HCT116 (cell line): ENCODE measurements at regions not wholly inside any gene's neighbourhood (a gene's known extent, or its start where the extent isn't known, plus 50 kb on each side); places are given as distances from the start of the nearest gene placed in this dataset.

Source experiments
- ATAC-seq: fragments of 200-7000 bp; cut with Tn5 transposase; 2 replicates; pipeline ENCODE4 v1.9.1; 2020; ENCODE audit warnings: mild to moderate bottlenecking, moderate library complexity
- BruUV-seq: library from RNA; stranded (reverse); fragments of 400-500 nt; replicated peaks from 2 replicates; lab custom pipeline; 2021; lab: Mats Ljungman, UMichigan
- CTCF ChIA-PET: fragments of 300-600 bp; sonication (Branson Sonifier 250); formaldehyde crosslinking; loops from one replicate; lab custom pipeline; 2021; ENCODE audit warnings: antibody characterized with exemption; lab: Charles Lee
- POLR2A ChIA-PET: fragments of 300-600, 350-600 bp; sonication (Branson Sonifier 250); formaldehyde crosslinking; loops from one replicate; lab custom pipeline; 2021; ENCODE audit warnings: antibody characterized with exemption; lab: Charles Lee
- RAD21 ChIA-PET, 2 experiments: fragments of 300-600 bp; sonication (Branson Sonifier 250); formaldehyde crosslinking; loops; one replicate each; lab custom pipeline; 2023; ENCODE audit warnings: low total read pairs in 2 of 2; ENCODE audit not compliant: uncharacterized antibody in 2 of 2, unreplicated experiment in 2 of 2, low non-redundant PET in 1 of 2; lab: Charles Lee
- DNase-seq: peaks from one replicate; pipeline ENCODE4 v3.0.0-alpha.2; 2010; ENCODE audit warnings: low read depth, low spot score
- H2AFZ ChIP-seq: fragments of 200-600 bp; shearing (Covaris generic), sonication (generic); 2 replicates; pipeline ENCODE4 v1.6.1; 2017; ENCODE audit warnings: low read depth, mixed run types, mixed read lengths, antibody characterized with exemption, low read length; ENCODE audit not compliant: poor library complexity, severe bottlenecking
- H3K27ac ChIP-seq: 2 replicates; pipeline ENCODE4 v1.5.1; 2012; ENCODE audit warnings: low read depth, low read length
- H3K27me3 ChIP-seq: fragments of 200-600 bp; sonication (generic); 2 replicates; pipeline ENCODE4 v1.6.1; 2016; ENCODE audit warnings: mixed run types, low read length, mixed read lengths; ENCODE audit not compliant: insufficient read depth
- H3K36me3 ChIP-seq, 2 experiments: fragments of 200-500 bp in 1 of 2; fragments of 200-600 bp in 1 of 2; sonication (Bioruptor generic) in 1 of 2; sonication (generic) in 1 of 2; 2 replicates each; pipeline versions ENCODE4 v1.5.1 to v1.6.1; 2014 to 2016; ENCODE audit warnings: low read length in 2 of 2, inconsistent platforms in 1 of 2, mixed read lengths in 1 of 2, mixed run types in 1 of 2; ENCODE audit not compliant: insufficient read depth in 2 of 2, control insufficient read depth in 1 of 2
- H3K4me1 ChIP-seq, 2 experiments: fragments of 200-600 bp in 1 of 2; sonication (generic) in 1 of 2; 2 replicates each; pipeline versions ENCODE4 v1.5.1 to v1.6.1; 2012 to 2017; ENCODE audit warnings: low read length in 2 of 2, inconsistent platforms in 1 of 2, mild to moderate bottlenecking in 1 of 2, mixed read lengths in 1 of 2, mixed run types in 1 of 2, moderate library complexity in 1 of 2; ENCODE audit not compliant: insufficient read depth in 2 of 2, control insufficient read depth in 1 of 2
- H3K4me2 ChIP-seq: fragments of 200-600 bp; sonication (generic); 2 replicates; pipeline ENCODE4 v1.6.1; 2017; ENCODE audit warnings: mixed run types, low read length, mixed read lengths
- H3K4me3 ChIP-seq, 2 experiments: fragments of 200-600 bp in 1 of 2; sonication (generic) in 1 of 2; replicated peaks in 1 of 2; 2 replicates each; pipeline ENCODE4 v1.5.1; 2011 to 2016; ENCODE audit warnings: low read length in 2 of 2, control low read depth in 1 of 2, low read depth in 1 of 2, mild to moderate bottlenecking in 1 of 2, mixed read lengths in 1 of 2, mixed run types in 1 of 2
- H3K79me2 ChIP-seq: fragments of 200-600 bp; sonication (generic); 2 replicates; pipeline ENCODE4 v1.6.1; 2017; ENCODE audit warnings: mild to moderate bottlenecking, mixed run types, low read length, moderate library complexity, mixed read lengths; ENCODE audit not compliant: insufficient read depth
- H3K9ac ChIP-seq: fragments of 200-600 bp; sonication (generic); 2 replicates; pipeline ENCODE4 v1.6.1; 2016; ENCODE audit warnings: low read length, mixed read lengths
- H3K9me2 ChIP-seq: fragments of 200-600 bp; sonication (generic), shearing (Covaris generic); 2 replicates; pipeline ENCODE4 v1.6.1; 2017; ENCODE audit warnings: mixed run types, mild to moderate bottlenecking, moderate library complexity; ENCODE audit not compliant: insufficient read depth
- H3K9me3 ChIP-seq, 2 experiments: fragments of 200-500 bp in 1 of 2; fragments of 200-600 bp in 1 of 2; sonication (Bioruptor generic) in 1 of 2; sonication (generic) in 1 of 2; 2 replicates each; pipeline ENCODE4 v1.6.1; 2014 to 2017; ENCODE audit warnings: low read length in 2 of 2, mixed read lengths in 2 of 2, inconsistent platforms in 1 of 2, low read depth in 1 of 2, mild to moderate bottlenecking in 1 of 2, mixed run types in 1 of 2, moderate library complexity in 1 of 2; ENCODE audit not compliant: control insufficient read depth in 1 of 2, insufficient read depth in 1 of 2
- H4K20me1 ChIP-seq: fragments of 200-600 bp; sonication (generic), shearing (Covaris generic); 2 replicates; pipeline ENCODE4 v1.6.1; 2017; ENCODE audit warnings: mixed run types, mild to moderate bottlenecking, moderate library complexity; ENCODE audit not compliant: insufficient read depth
- CBX3 ChIP-seq: IDR thresholded peaks from 2 replicates; pipeline ENCODE4 v1.6.1; 2012; ENCODE audit warnings: low read depth
- CEBPB ChIP-seq: IDR thresholded peaks from 2 replicates; pipeline ENCODE4 v1.6.1; 2012; ENCODE audit warnings: low read depth
- EGR1 ChIP-seq: IDR thresholded peaks from 2 replicates; pipeline ENCODE4 v1.6.1; 2012; ENCODE audit warnings: low read depth
- EZH2phosphoT487 ChIP-seq: fragments of 200-600 bp; IDR thresholded peaks from 2 replicates; pipeline ENCODE4 v1.6.1; 2018; ENCODE audit warnings: antibody characterized with exemption, borderline replicate concordance
- POLR2AphosphoS5 ChIP-seq: IDR thresholded peaks from 2 replicates; pipeline ENCODE4 v1.6.1; 2011; ENCODE audit warnings: mild to moderate bottlenecking, low read depth, low read length, moderate library complexity
- SIN3A ChIP-seq: IDR thresholded peaks from 2 replicates; pipeline ENCODE4 v1.6.1; 2012; ENCODE audit warnings: low read depth
- TCF7L2 ChIP-seq: IDR thresholded peaks from 2 replicates; pipeline ENCODE4 v1.7.0; 2011; ENCODE audit warnings: borderline replicate concordance, inconsistent platforms; ENCODE audit not compliant: insufficient read depth, insufficient read length; ENCODE audit errors: extremely low read depth
- ZBTB33 ChIP-seq: IDR thresholded peaks from 2 replicates; pipeline ENCODE4 v1.6.1; 2011; ENCODE audit warnings: mild to moderate bottlenecking, low read length, moderate library complexity; ENCODE audit not compliant: insufficient replicate concordance; ENCODE audit errors: extremely low read depth
- ZFX ChIP-seq: fragments of 450-650 bp; IDR thresholded peaks from 2 replicates; pipeline ENCODE4 v1.6.1; 2017
- intact Hi-C: fragments of 100-400 bp; cut with micrococcal nuclease; formaldehyde crosslinking; loops from 2 replicates; pipeline ENCODE4 v1.10.0; 2022

- ChIA-PET CTCF (no interaction called here), POLR2A (no interaction called here), RAD21 (no interaction called here)
- Histone ChIP-seq H3K4me3 (no peak overlapping the region), H3K9ac (no peak overlapping the region), H3K36me3 (no peaks in the 10 kb centered on the region), H3K9me2 (no peaks in the 10 kb centered on the region), H3K4me1 (no peaks in the 10 kb centered on the region), H3K9me3 (no peaks in the 10 kb centered on the region), H4K20me1 (no peaks in the 10 kb centered on the region), H3K27ac (no peak overlapping the region), H3K79me2 (no peaks in the 10 kb centered on the region), H3K4me2 (no peak overlapping the region), H2AFZ (no peak overlapping the region), H3K27me3 (no peaks in the 10 kb centered on the region)
- intact Hi-C loops, result no loop called here
- DNase-seq, result no peak
- BruUV-seq, result no TSS peak
- no peak for ATAC-seq
- no peak for TF ChIP-seq ZBTB33
- no peak for TF ChIP-seq POLR2AphosphoS5
- TF ChIP-seq TCF7L2, result no peak
- no peak for TF ChIP-seq SIN3A
- no peak for TF ChIP-seq EGR1
- no peak for TF ChIP-seq ZFX
- no peak for TF ChIP-seq CBX3
- no peak for TF ChIP-seq CEBPB
- TF ChIP-seq EZH2phosphoT487, result no peak
These were observed 58.7 kb upstream of the PHACTR1 start for GRCh38 chr6:12657884-12658283.
